HepG2 (cell line): ENCODE measurements at regions not wholly inside any gene's neighbourhood (a gene's known extent, or its start where the extent isn't known, plus 50 kb on each side); places are given as distances from the start of the nearest gene placed in this dataset.

ENCODE experiments used
- ADNP ChIP-seq: sonication (generic); formaldehyde crosslinking; IDR thresholded peaks from 2 replicates; pipeline ENCODE4 v1.4.0; 2020; ENCODE audit warnings: missing genetic modification reagents
- ATF3 ChIP-seq: sonication (generic); formaldehyde crosslinking; IDR thresholded peaks from 2 replicates; pipeline ENCODE4 v1.4.0; 2020; ENCODE audit warnings: missing genetic modification reagents
- ATF4 ChIP-seq, 2 experiments: fragments of 450-650 bp in 1 of 2; sonication (generic) in 1 of 2; formaldehyde crosslinking; IDR thresholded peaks; 2 replicates each; pipeline versions ENCODE4 v1.5.0 to v1.8.0; 2020 to 2022; ENCODE audit warnings: mild to moderate bottlenecking in 1 of 2, missing genetic modification reagents in 1 of 2
- BHLHE40 ChIP-seq: IDR thresholded peaks from 2 replicates; pipeline ENCODE4 v1.6.1; 2011; ENCODE audit warnings: low read length, improper control_type of control experiment
- CTCF ChIP-seq: sonication (generic); formaldehyde crosslinking; IDR thresholded peaks from 2 replicates; pipeline ENCODE4 v1.5.0; 2020; ENCODE audit warnings: mild to moderate bottlenecking, missing genetic modification reagents, moderate library complexity
- FOXM1 ChIP-seq: sonication (generic); formaldehyde crosslinking; IDR thresholded peaks from 2 replicates; pipeline ENCODE4 v1.5.0; 2020; ENCODE audit warnings: missing genetic modification reagents
- MEIS2 ChIP-seq: sonication (generic); formaldehyde crosslinking; IDR thresholded peaks from 2 replicates; pipeline ENCODE4 v1.9.0; 2021; ENCODE audit warnings: mild to moderate bottlenecking, missing genetic modification reagents
- MIER3 ChIP-seq: IDR thresholded peaks from 2 replicates; pipeline ENCODE4 v1.6.1; 2016; ENCODE audit warnings: missing compliant biosample characterization, borderline replicate concordance
- POLR2A ChIP-seq, 2 experiments: IDR thresholded peaks; 2 replicates each; pipeline ENCODE4 v1.6.1; 2011; ENCODE audit warnings: low read depth in 2 of 2, low read length in 2 of 2, mild to moderate bottlenecking in 1 of 2, moderate library complexity in 1 of 2; ENCODE audit not compliant: insufficient read depth in 1 of 2
- REST ChIP-seq, 2 experiments: IDR thresholded peaks; 2 replicates each; pipeline ENCODE4 v1.6.1; 2011 to 2012; ENCODE audit warnings: low read length in 2 of 2, borderline replicate concordance in 1 of 2, low read depth in 1 of 2, mild to moderate bottlenecking in 1 of 2, moderate library complexity in 1 of 2
- SOX13 ChIP-seq, 3 experiments: fragments of 450-650 bp in 1 of 3; sonication (generic) in 1 of 3; formaldehyde crosslinking in 1 of 3; IDR thresholded peaks in 2 of 3; conservative IDR thresholded peaks in 1 of 3; 2 replicates each; pipeline versions ENCODE4 v1.5.0 to v1.6.1; 2016 to 2020; ENCODE audit warnings: antibody characterized with exemption in 1 of 3, mild to moderate bottlenecking in 1 of 3, missing compliant biosample characterization in 1 of 3, missing genetic modification reagents in 1 of 3, moderate library complexity in 1 of 3
- STAT5B ChIP-seq: sonication (generic); formaldehyde crosslinking; IDR thresholded peaks from 2 replicates; pipeline ENCODE4 v1.4.0; 2020; ENCODE audit warnings: missing genetic modification reagents
- YY1 ChIP-seq: IDR thresholded peaks from 2 replicates; pipeline ENCODE4 v1.6.1; 2011; ENCODE audit warnings: low read length, low read depth, moderate library complexity, mild to moderate bottlenecking; ENCODE audit not compliant: insufficient read depth, insufficient replicate concordance
- ZNF674 ChIP-seq: sonication (generic); formaldehyde crosslinking; IDR thresholded peaks from 2 replicates; pipeline ENCODE4 v1.5.0; 2020; ENCODE audit warnings: low read depth, mild to moderate bottlenecking, missing genetic modification reagents

GRCh38 chr6:44658571-44658970 lies 271.1 kb downstream of the CDC5L start:
- no peak for TF ChIP-seq POLR2A (IDR thresholded peaks at IDR 0.05; ENCODE audit: insufficient read depth in 1 of 2, low read depth in 2 of 2, low read length in 2 of 2)
- TF ChIP-seq BHLHE40, result no peak
- TF ChIP-seq SOX13 (IDR thresholded peaks at IDR 0.05), result no peak
- TF ChIP-seq SOX13 (CRISPR knock-in tag; conservative IDR thresholded peaks at IDR 0.05 in 1 of 2, IDR thresholded peaks at IDR 0.05 in 1 of 2), result no peak
- TF ChIP-seq FOXM1 (CRISPR knock-in tag), result no peak
- no peak for TF ChIP-seq STAT5B (CRISPR knock-in tag)
- no peak for TF ChIP-seq ZNF674 (CRISPR knock-in tag)
- TF ChIP-seq CTCF (CRISPR knock-in tag), result no peak
- no peak for TF ChIP-seq YY1
- no peak for TF ChIP-seq ATF3
- TF ChIP-seq MEIS2 (CRISPR knock-in tag), result no peak
- TF ChIP-seq ADNP (CRISPR knock-in tag), result no peak
- no peak for TF ChIP-seq REST (IDR thresholded peaks at IDR 0.05; ENCODE audit: borderline replicate concordance in 1 of 2, low read depth in 1 of 2, low read length in 2 of 2)
- no peak for TF ChIP-seq MIER3 (CRISPR knock-in tag)
- TF ChIP-seq ATF4 (CRISPR knock-in tag; IDR thresholded peaks at IDR 0.05), result no peak
